Stimulated activated CD8-positive, alpha-beta memory T cell treated with anti-CD3 and anti-CD28 coated beads, Interleukin-7, amount 100 ng/mL, for 48 hours (primary cell): ENCODE measurements at regions not wholly inside any gene's neighbourhood (a gene's known extent, or its start where the extent isn't known, plus 50 kb on each side); places are given as distances from the start of the nearest gene placed in this dataset.

ENCODE experiments used
- DNase-seq, 2 donors: peaks; one replicate each; pipeline ENCODE4 v3.0.0-alpha.2; 2020; ENCODE audit warnings: low read depth in 1 of 2; ENCODE audit errors: extremely low read depth in 1 of 2

GRCh38 chr1:55575571-55576279 is 360.6 kb upstream of the USP24 start:
- no peak for DNase-seq

- no peak for DNase-seq
These were observed 359.6 kb upstream of the USP24 start for GRCh38 chr1:55574691-55575225.

- DNase-seq, result no peak
These were observed 357.9 kb upstream of the USP24 start for GRCh38 chr1:55572878-55573734.

- DNase-seq, result no peak
These were observed 356.6 kb upstream of the USP24 start for GRCh38 chr1:55571767-55572166.

GRCh38 chr1:55569417-55569816 is 354.3 kb upstream of the USP24 start:
- DNase-seq, result no peak

- no peak for DNase-seq
These were observed 353.6 kb upstream of the USP24 start for GRCh38 chr1:55568732-55569131.

- DNase-seq, result no peak
These were observed 345.1 kb upstream of the USP24 start for GRCh38 chr1:55560266-55560665.

GRCh38 chr1:55559842-55560241 is 344.7 kb upstream of the USP24 start:
- DNase-seq, result no peak

GRCh38 chr1:55559161-55559611 is 344.0 kb upstream of the USP24 start:
- no peak for DNase-seq

- DNase-seq, result no peak
These were observed 343.4 kb upstream of the USP24 start for GRCh38 chr1:55558515-55558914.

GRCh38 chr1:55555956-55556725 is 341.0 kb upstream of the USP24 start:
- DNase-seq, result no peak

GRCh38 chr1:55554611-55555010 is 339.4 kb upstream of the USP24 start:
- no peak for DNase-seq

- no peak for DNase-seq
These were observed 337.5 kb upstream of the USP24 start for GRCh38 chr1:55552636-55553035.

GRCh38 chr1:55547405-55547804 is 332.2 kb upstream of the USP24 start:
- DNase-seq, result no peak

- DNase-seq, result no peak
These were observed 331.4 kb upstream of the USP24 start for GRCh38 chr1:55546553-55546952.

GRCh38 chr1:55544826-55545225 is 329.7 kb upstream of the USP24 start:
- no peak for DNase-seq

- DNase-seq, result no peak
These were observed 327.8 kb upstream of the USP24 start for GRCh38 chr1:55542901-55543504.

GRCh38 chr1:55541296-55541695 is 326.1 kb upstream of the USP24 start:
- DNase-seq, result no peak

GRCh38 chr1:55539652-55540512 is 324.7 kb upstream of the USP24 start:
- DNase-seq, result no peak

- no peak for DNase-seq
These were observed 323.3 kb upstream of the USP24 start for GRCh38 chr1:55538428-55538827.
